WTC11 (cell line): ENCODE measurements at regions not wholly inside any gene's neighbourhood (a gene's known extent, or its start where the extent isn't known, plus 50 kb on each side); places are given as distances from the start of the nearest gene placed in this dataset.

ENCODE experiments used
- ATAC-seq: fragments of 200-7000 bp; cut with Tn5 transposase; 2 replicates; pipeline ENCODE4 v1.10.0; 2021; ENCODE audit warnings: mild to moderate bottlenecking, moderate library complexity
- CTCF ChIA-PET: fragments of 300-600 bp; sonication (Branson Sonifier 250); formaldehyde crosslinking; loops from one replicate; lab custom pipeline; 2021; ENCODE audit warnings: antibody characterized with exemption; lab: Charles Lee
- POLR2A ChIA-PET: fragments of 350-600 bp; sonication (Branson Sonifier 250); formaldehyde crosslinking; loops from one replicate; lab custom pipeline; 2021; ENCODE audit warnings: antibody characterized with exemption; lab: Charles Lee
- DNase-seq: peaks from one replicate; pipeline ENCODE4 v3.0.0; 2021; ENCODE audit warnings: low spot score
- H3K27ac Mint-ChIP-seq: 2 replicates; pipeline ENCODE4 v1.8.0; 2021; ENCODE audit warnings: mixed read lengths
- H3K27me3 Mint-ChIP-seq: 2 replicates; pipeline ENCODE4 v1.8.0; 2021; ENCODE audit warnings: low read depth, mild to moderate bottlenecking, moderate library complexity, mixed read lengths
- H3K36me3 Mint-ChIP-seq: 2 replicates; pipeline ENCODE4 v1.8.0; 2021; ENCODE audit warnings: mixed read lengths
- H3K4me1 Mint-ChIP-seq: 2 replicates; pipeline ENCODE4 v1.8.0; 2022; ENCODE audit warnings: mixed read lengths
- H3K4me3 Mint-ChIP-seq: 2 replicates; pipeline ENCODE4 v1.8.0; 2021; ENCODE audit warnings: mild to moderate bottlenecking, moderate library complexity, mixed read lengths
- H3K9me3 Mint-ChIP-seq: 2 replicates; pipeline ENCODE4 v1.8.0; 2021; ENCODE audit warnings: mixed read lengths
- E2F4 ChIP-seq: sonication (generic); formaldehyde crosslinking; IDR thresholded peaks from 2 replicates; pipeline ENCODE4 v1.8.1; 2022; ENCODE audit warnings: low read depth, mild to moderate bottlenecking, moderate library complexity, missing genetic modification reagents, borderline replicate concordance
- GTF2I ChIP-seq: fragments of 250-450 bp; sonication (Bioruptor Pico); conservative IDR thresholded peaks from 2 replicates; pipeline ENCODE4 v1.4.0; 2021; ENCODE audit warnings: mild to moderate bottlenecking
- HMGA2 ChIP-seq: fragments of 250-450 bp; sonication (Bioruptor Pico); IDR thresholded peaks from 2 replicates; pipeline ENCODE4 v1.4.0; 2021; ENCODE audit warnings: mild to moderate bottlenecking, moderate library complexity
- JAZF1 ChIP-seq: fragments of 250-450 bp; sonication (Bioruptor Pico); IDR thresholded peaks from 2 replicates; pipeline ENCODE4 v1.9.0; 2021; ENCODE audit warnings: moderate library complexity, mild to moderate bottlenecking, inconsistent platforms
- NR2C2 ChIP-seq: sonication (generic); formaldehyde crosslinking; IDR thresholded peaks from 2 replicates; pipeline ENCODE4 v1.8.0; 2022; ENCODE audit warnings: mild to moderate bottlenecking, missing genetic modification reagents
- NR3C1 ChIP-seq: sonication (generic); formaldehyde crosslinking; conservative IDR thresholded peaks from 2 replicates; pipeline ENCODE4 v1.8.1; 2023; ENCODE audit warnings: low read depth, mild to moderate bottlenecking, missing genetic modification reagents
- PRDM15 ChIP-seq: sonication (generic); formaldehyde crosslinking; IDR thresholded peaks from 2 replicates; pipeline ENCODE4 v1.8.0; 2022; ENCODE audit warnings: missing genetic modification reagents
- ZBTB21 ChIP-seq: sonication (generic); formaldehyde crosslinking; IDR thresholded peaks from 2 replicates; pipeline ENCODE4 v1.8.1; 2023; ENCODE audit warnings: mild to moderate bottlenecking, missing genetic modification reagents, borderline replicate concordance
- ZBTB43 ChIP-seq: sonication (generic); formaldehyde crosslinking; IDR thresholded peaks from 2 replicates; pipeline ENCODE4 v1.8.1; 2023; ENCODE audit warnings: mild to moderate bottlenecking, missing genetic modification reagents
- ZNF138 ChIP-seq: sonication (generic); formaldehyde crosslinking; conservative IDR thresholded peaks from 2 replicates; pipeline ENCODE4 v1.8.1; 2022; ENCODE audit warnings: mild to moderate bottlenecking, moderate library complexity, missing genetic modification reagents
- ZNF219 ChIP-seq: sonication (generic); formaldehyde crosslinking; IDR thresholded peaks from 2 replicates; pipeline ENCODE4 v1.8.0; 2023; ENCODE audit warnings: missing genetic modification reagents, mild to moderate bottlenecking, borderline replicate concordance
- TF ChIP-seq, protein P1 (sequence below): sonication (generic); formaldehyde crosslinking; IDR thresholded peaks from 2 replicates; pipeline ENCODE4 v1.8.0; 2022; ENCODE audit warnings: mild to moderate bottlenecking, missing genetic modification reagents
- TF ChIP-seq, protein P2 (sequence below): sonication (generic); formaldehyde crosslinking; IDR thresholded peaks from 2 replicates; pipeline ENCODE4 v1.8.1; 2023; ENCODE audit warnings: mild to moderate bottlenecking, moderate library complexity, missing genetic modification reagents
- TF ChIP-seq, protein P3 (sequence below): sonication (generic); formaldehyde crosslinking; IDR thresholded peaks from 2 replicates; pipeline ENCODE4 v1.8.0; 2022; ENCODE audit warnings: mild to moderate bottlenecking, missing genetic modification reagents
- TF ChIP-seq, protein P4 (sequence below): fragments of 250-450 bp; sonication (Bioruptor Pico); conservative IDR thresholded peaks from 2 replicates; pipeline ENCODE4 v1.9.0; 2021; ENCODE audit warnings: mild to moderate bottlenecking
- TF ChIP-seq, protein P5 (sequence below): sonication (generic); formaldehyde crosslinking; IDR thresholded peaks from 2 replicates; pipeline ENCODE4 v1.8.1; 2023; ENCODE audit warnings: mild to moderate bottlenecking, missing genetic modification reagents, borderline replicate concordance
- TF ChIP-seq, protein P6 (sequence below): fragments of 250-450 bp; sonication (Bioruptor Pico); IDR thresholded peaks from 2 replicates; pipeline ENCODE4 v2.1.2; 2022; ENCODE audit warnings: mild to moderate bottlenecking, moderate library complexity

- TF ChIP-seq ZNF138 (CRISPR knock-in tag) (no peak), GTF2I (CRISPR knock-in tag) (no peak), NR3C1 (no peak), ZNF219 (CRISPR knock-in tag) (no peak), NR2C2 (no peak), HMGA2 (CRISPR knock-in tag) (no peak), JAZF1 (CRISPR knock-in tag) (no peak)
- TF ChIP-seq, protein P1, sequence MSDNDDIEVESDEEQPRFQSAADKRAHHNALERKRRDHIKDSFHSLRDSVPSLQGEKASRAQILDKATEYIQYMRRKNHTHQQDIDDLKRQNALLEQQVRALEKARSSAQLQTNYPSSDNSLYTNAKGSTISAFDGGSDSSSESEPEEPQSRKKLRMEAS (CRISPR knock-in tag): no peak
- TF ChIP-seq, protein P2, sequence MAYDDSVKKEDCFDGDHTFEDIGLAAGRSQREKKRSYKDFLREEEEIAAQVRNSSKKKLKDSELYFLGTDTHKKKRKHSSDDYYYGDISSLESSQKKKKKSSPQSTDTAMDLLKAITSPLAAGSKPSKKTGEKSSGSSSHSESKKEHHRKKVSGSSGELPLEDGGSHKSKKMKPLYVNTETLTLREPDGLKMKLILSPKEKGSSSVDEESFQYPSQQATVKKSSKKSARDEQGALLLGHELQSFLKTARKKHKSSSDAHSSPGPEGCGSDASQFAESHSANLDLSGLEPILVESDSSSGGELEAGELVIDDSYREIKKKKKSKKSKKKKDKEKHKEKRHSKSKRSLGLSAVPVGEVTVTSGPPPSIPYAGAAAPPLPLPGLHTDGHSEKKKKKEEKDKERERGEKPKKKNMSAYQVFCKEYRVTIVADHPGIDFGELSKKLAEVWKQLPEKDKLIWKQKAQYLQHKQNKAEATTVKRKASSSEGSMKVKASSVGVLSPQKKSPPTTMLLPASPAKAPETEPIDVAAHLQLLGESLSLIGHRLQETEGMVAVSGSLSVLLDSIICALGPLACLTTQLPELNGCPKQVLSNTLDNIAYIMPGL (CRISPR knock-in tag): no peak
- TF ChIP-seq, protein P3, sequence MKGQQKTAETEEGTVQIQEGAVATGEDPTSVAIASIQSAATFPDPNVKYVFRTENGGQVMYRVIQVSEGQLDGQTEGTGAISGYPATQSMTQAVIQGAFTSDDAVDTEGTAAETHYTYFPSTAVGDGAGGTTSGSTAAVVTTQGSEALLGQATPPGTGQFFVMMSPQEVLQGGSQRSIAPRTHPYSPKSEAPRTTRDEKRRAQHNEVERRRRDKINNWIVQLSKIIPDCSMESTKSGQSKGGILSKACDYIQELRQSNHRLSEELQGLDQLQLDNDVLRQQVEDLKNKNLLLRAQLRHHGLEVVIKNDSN: no peak
- TF ChIP-seq, protein P4, sequence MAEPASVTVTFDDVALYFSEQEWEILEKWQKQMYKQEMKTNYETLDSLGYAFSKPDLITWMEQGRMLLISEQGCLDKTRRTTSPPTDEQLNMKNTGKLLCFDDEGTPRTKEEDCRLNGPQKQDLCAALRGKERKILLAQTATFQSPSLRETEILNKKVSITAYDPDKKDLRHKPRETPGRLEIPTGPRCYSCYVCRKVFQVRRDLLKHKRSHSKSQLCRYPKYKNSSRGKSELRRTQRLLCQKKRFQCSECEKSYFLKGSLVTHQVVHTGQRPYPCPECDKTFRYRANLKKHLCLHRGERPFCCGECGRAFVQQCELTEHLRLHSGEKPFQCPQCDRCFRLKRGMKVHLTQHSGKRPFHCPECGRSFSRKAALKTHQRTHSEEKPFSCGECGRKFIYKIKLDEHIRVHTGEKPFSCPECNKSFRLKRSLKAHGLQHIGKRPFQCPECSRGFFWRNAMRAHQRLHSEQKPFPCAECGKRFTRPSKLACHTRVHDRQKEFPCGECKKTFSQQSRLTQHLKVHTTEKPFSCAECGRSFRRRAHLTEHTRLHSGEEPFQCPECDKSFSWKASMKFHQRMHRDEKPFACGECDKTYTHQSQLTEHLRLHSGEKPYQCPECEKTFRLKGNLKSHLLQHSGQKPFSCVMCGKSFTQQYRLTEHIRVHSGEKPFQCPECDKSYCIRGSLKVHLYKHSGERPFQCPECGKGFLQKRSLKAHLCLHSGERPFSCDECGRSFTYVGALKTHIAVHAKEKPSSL (CRISPR knock-in tag): no peak
Measured at GRCh38 chr13:26973295-26973694, 198.3 kb downstream of the USP12 start (continued).

- no peaks in the 10 kb centered on the region for H3K36me3 Mint-ChIP-seq
- H3K27me3 Mint-ChIP-seq: no peaks in the 10 kb centered on the region
- ChIA-PET POLR2A (interaction anchor here (1.0 kb wide), 1 partner anchor 25 kb away, joined by 3 read pairs; no protein-coding TSS in a partner anchor), CTCF (interaction anchor here (0.7 to 2.8 kb wide), 28 partner anchors 8 to 390 kb away, joined by 3 to 40 read pairs (median 4); no protein-coding TSS in a partner anchor)
- peaks cover 4% of the 10 kb centered on the region; the same call in 1 of the 2 replicates for H3K9me3 Mint-ChIP-seq
- H3K27ac Mint-ChIP-seq: no peak overlapping the region
- no peaks in the 10 kb centered on the region; the same call in 1 of the 2 replicates for H3K4me1 Mint-ChIP-seq
- no peak overlapping the region for H3K4me3 Mint-ChIP-seq
- DNase-seq (peak; percentile 61), ATAC-seq (peak; percentile 89)
- TF ChIP-seq ZBTB21 (no peak), PRDM15 (CRISPR knock-in tag) (peak; percentile 91), HMGA2 (CRISPR knock-in tag) (no peak), ZBTB43 (no peak), E2F4 (CRISPR knock-in tag) (no peak)
- TF ChIP-seq, protein P5, sequence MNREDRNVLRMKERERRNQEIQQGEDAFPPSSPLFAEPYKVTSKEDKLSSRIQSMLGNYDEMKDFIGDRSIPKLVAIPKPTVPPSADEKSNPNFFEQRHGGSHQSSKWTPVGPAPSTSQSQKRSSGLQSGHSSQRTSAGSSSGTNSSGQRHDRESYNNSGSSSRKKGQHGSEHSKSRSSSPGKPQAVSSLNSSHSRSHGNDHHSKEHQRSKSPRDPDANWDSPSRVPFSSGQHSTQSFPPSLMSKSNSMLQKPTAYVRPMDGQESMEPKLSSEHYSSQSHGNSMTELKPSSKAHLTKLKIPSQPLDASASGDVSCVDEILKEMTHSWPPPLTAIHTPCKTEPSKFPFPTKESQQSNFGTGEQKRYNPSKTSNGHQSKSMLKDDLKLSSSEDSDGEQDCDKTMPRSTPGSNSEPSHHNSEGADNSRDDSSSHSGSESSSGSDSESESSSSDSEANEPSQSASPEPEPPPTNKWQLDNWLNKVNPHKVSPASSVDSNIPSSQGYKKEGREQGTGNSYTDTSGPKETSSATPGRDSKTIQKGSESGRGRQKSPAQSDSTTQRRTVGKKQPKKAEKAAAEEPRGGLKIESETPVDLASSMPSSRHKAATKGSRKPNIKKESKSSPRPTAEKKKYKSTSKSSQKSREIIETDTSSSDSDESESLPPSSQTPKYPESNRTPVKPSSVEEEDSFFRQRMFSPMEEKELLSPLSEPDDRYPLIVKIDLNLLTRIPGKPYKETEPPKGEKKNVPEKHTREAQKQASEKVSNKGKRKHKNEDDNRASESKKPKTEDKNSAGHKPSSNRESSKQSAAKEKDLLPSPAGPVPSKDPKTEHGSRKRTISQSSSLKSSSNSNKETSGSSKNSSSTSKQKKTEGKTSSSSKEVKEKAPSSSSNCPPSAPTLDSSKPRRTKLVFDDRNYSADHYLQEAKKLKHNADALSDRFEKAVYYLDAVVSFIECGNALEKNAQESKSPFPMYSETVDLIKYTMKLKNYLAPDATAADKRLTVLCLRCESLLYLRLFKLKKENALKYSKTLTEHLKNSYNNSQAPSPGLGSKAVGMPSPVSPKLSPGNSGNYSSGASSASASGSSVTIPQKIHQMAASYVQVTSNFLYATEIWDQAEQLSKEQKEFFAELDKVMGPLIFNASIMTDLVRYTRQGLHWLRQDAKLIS: no peak
- TF ChIP-seq, protein P6, sequence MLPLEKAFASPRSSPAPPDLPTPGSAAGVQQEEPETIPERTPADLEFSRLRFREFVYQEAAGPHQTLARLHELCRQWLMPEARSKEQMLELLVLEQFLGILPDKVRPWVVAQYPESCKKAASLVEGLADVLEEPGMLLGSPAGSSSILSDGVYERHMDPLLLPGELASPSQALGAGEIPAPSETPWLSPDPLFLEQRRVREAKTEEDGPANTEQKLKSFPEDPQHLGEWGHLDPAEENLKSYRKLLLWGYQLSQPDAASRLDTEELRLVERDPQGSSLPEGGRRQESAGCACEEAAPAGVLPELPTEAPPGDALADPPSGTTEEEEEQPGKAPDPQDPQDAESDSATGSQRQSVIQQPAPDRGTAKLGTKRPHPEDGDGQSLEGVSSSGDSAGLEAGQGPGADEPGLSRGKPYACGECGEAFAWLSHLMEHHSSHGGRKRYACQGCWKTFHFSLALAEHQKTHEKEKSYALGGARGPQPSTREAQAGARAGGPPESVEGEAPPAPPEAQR: no peak
Measured at GRCh38 chr13:26971990-26972887, 199.4 kb downstream of the USP12 start.
